ENCODE measurements at regions not wholly inside any gene's neighbourhood (a gene's known extent, or its start where the extent isn't known, plus 50 kb on each side); places are given as distances from the start of the nearest gene placed in this dataset.

DNA sequence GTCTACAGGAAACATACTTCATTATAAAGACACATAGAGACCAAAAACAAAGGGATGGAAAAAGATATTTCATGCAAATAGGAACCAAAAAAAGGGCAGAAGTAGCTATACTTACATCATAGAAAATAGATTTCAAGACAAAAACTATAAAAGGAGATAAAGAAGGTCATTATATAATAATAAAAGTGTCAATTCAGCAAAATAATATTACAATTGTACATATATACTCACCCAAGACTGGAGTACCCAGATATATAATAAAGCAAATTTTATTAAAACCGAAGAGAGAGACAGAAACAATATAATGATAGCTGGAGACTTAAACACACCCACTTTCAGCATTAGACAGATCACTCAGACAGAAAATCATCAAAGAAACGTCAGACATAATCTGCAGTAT is 546.3 kb downstream of the PRDM9 start:
- DNase-seq: no peak
- H3K36me3 ChIP-seq: no peaks in the 10 kb centered on the region
- intact Hi-C loops (cut with DNase I): no loop called here
- H3K27me3 ChIP-seq: no peaks in the 10 kb centered on the region
- no peaks in the 10 kb centered on the region for H3K4me1 ChIP-seq
- H3K9me3 ChIP-seq: no peaks in the 10 kb centered on the region
- no peak overlapping the region for H3K9ac ChIP-seq (ENCODE audit: low read depth in 2 of 2, low read length in 2 of 2)
- no peak overlapping the region for H3K27ac ChIP-seq
- no peak overlapping the region for H3K4me3 ChIP-seq
- no peak for TF ChIP-seq CTCF (IDR thresholded peaks at IDR 0.05)

- TF ChIP-seq CTCF (IDR thresholded peaks at IDR 0.05): no peak
- no peak for DNase-seq
- intact Hi-C loops (cut with DNase I): no loop called here
- Histone ChIP-seq H3K4me1 (no peaks in the 10 kb centered on the region), H3K27ac (no peak overlapping the region), H3K9ac (ENCODE audit: low read depth in 2 of 2, low read length in 2 of 2) (no peak overlapping the region), H3K4me3 (no peak overlapping the region), H3K27me3 (no peaks in the 10 kb centered on the region), H3K9me3 (no peaks in the 10 kb centered on the region), H3K36me3 (no peaks in the 10 kb centered on the region)
Observed at GRCh38 chr5:24059006-24059405, 551.6 kb downstream of the PRDM9 start.

- no peak for DNase-seq
- Histone ChIP-seq H3K4me1 (no peaks in the 10 kb centered on the region), H3K27me3 (no peaks in the 10 kb centered on the region), H3K4me3 (no peak overlapping the region), H3K9me3 (no peaks in the 10 kb centered on the region), H3K36me3 (no peaks in the 10 kb centered on the region), H3K27ac (no peak overlapping the region), H3K9ac (ENCODE audit: low read depth in 2 of 2, low read length in 2 of 2) (no peak overlapping the region)
- TF ChIP-seq CTCF (IDR thresholded peaks at IDR 0.05): no peak
- intact Hi-C loops (cut with DNase I): no loop called here
Observed at GRCh38 chr5:24059716-24060115, 552.3 kb downstream of the PRDM9 start.

DNA sequence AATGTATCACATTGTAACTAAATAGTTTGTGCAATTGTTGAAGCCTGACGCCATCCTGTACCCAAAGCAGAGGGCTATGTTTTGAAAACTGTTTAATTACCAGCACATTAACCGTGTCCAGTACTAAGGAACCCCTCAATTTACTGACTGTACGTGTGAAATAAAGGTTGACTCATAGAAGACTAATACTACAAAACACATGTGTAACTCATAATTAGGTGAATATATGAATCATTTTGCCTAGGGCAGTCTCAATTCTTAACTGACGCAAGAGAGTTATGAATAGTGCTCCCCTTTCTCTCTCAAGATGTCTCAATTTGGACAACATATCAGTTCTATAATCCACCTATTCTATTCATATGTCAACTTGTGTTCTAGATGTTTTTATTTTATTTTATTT is 558.4 kb downstream of the PRDM9 start:
- H3K27ac ChIP-seq: no peak overlapping the region
- no peak overlapping the region for H3K4me3 ChIP-seq
- intact Hi-C loops (cut with DNase I): no loop called here
- no peaks in the 10 kb centered on the region for H3K9me3 ChIP-seq
- no peaks in the 10 kb centered on the region for H3K27me3 ChIP-seq
- no peak for DNase-seq
- no peaks in the 10 kb centered on the region for H3K4me1 ChIP-seq
- no peak overlapping the region for H3K9ac ChIP-seq (ENCODE audit: low read depth in 2 of 2, low read length in 2 of 2)
- no peak for TF ChIP-seq CTCF (IDR thresholded peaks at IDR 0.05)
- no peaks in the 10 kb centered on the region for H3K36me3 ChIP-seq

GRCh38 chr5:24067208-24067607 is 559.8 kb downstream of the PRDM9 start:
- no peaks in the 10 kb centered on the region for H3K9me3 ChIP-seq
- no peak overlapping the region for H3K27ac ChIP-seq
- H3K27me3 ChIP-seq: no peaks in the 10 kb centered on the region
- DNase-seq: no peak
- intact Hi-C loops (cut with DNase I): no loop called here
- H3K4me1 ChIP-seq: no peaks in the 10 kb centered on the region
- no peak for TF ChIP-seq CTCF (IDR thresholded peaks at IDR 0.05)
- H3K4me3 ChIP-seq: no peak overlapping the region
- no peaks in the 10 kb centered on the region for H3K36me3 ChIP-seq
- H3K9ac ChIP-seq (ENCODE audit: low read depth in 2 of 2, low read length in 2 of 2): no peak overlapping the region

DNA sequence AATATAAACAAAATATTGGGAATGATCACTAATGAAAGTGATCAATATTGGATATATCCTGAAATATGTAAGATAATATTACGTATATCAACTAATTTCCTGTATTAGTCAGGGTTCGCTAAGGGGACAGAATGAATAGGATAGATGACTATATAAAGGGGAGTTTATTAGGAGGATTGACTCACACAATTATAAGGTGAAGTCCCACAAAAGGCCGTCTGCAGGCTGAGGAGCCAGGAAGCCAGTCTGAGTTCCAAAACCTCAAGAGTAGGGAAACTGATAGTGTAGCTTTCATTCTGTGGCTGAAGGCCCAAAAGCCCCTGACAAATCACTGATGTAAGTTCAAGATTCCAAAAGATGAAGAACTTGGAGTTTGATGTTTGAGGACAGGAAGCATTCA is 561.1 kb downstream of the PRDM9 start:
- H3K36me3 ChIP-seq: no peaks in the 10 kb centered on the region
- H3K27ac ChIP-seq: no peak overlapping the region
- H3K4me1 ChIP-seq: no peaks in the 10 kb centered on the region
- intact Hi-C loops (cut with DNase I): no loop called here
- TF ChIP-seq CTCF (IDR thresholded peaks at IDR 0.05): no peak
- no peak for DNase-seq
- H3K9me3 ChIP-seq: no peaks in the 10 kb centered on the region
- H3K4me3 ChIP-seq: no peak overlapping the region
- no peak overlapping the region for H3K9ac ChIP-seq (ENCODE audit: low read depth in 2 of 2, low read length in 2 of 2)
- no peaks in the 10 kb centered on the region for H3K27me3 ChIP-seq
